GM11168 (cell line): ENCODE measurements at regions not wholly inside any gene's neighbourhood (a gene's known extent, or its start where the extent isn't known, plus 50 kb on each side); places are given as distances from the start of the nearest gene placed in this dataset.
"Not testable (repeated sequence)": the region's sequence is repeated elsewhere in the genome, so short reads cannot be mapped to it uniquely, and the experiment has no call there.

ENCODE experiments used
- in situ Hi-C: fragments of 300-500 bp; cut with MboI; formaldehyde crosslinking; loops from one replicate; pipeline ENCODE4 v1.12.0; 2022; ENCODE audit warnings: low sequenced_read_pairs; ENCODE audit not compliant: unreplicated experiment

DNA sequence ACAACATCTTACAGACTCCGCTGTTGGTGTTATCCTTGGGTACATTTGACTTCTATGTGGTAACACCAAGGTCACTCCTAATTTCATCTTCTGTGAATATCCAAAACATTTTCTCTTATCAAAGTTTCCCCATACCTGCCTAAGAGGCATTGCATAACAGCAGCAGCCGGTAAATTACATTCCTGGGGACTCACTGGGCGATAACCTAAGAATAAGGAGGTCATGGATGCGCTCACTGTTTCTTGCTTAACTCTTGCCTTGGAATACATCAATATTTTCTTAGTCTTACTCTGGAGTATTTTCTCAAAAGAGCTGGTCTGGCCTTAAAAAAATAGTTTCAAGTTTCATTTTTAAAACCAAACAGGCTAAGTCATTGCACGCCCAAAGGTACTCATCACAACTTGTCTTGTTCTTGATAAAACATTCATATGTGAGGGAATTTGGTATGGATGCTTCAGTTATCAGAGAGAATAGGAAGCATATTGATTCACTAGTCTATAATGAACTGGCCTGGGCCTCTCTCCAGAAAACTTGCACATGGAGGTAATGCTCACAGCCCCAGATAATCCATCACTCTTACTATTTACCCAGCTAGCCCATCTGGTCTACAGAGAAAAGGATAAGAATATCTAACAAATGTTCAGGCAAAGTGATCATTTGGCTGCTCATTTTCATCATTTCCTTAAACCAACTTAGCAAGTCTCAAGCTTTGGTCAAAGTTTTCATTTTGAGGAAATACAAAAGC, 235.0 kb upstream of the ERCC4 start:
- in situ Hi-C loops: no loop called here

DNA sequence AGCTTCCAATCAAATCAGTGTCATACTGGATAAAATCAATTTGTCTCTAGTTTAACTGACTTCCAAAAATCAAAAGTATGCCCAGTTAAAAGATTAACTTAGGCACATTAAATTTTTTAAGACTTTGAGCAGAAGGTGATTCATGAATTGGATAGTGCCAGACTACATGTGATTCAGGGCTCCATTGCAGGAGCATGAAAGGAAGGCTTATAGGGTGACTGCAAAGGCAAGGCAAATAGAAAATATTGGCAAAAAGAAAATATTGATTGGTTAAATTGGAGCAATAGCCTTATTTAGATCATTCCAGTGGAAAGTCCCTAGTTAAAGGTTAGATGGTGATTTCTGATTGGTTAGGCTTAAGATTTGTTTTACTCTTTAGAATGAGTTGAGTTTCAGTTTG, 223.9 kb upstream of the ERCC4 start:
- in situ Hi-C loops: no loop called here

DNA sequence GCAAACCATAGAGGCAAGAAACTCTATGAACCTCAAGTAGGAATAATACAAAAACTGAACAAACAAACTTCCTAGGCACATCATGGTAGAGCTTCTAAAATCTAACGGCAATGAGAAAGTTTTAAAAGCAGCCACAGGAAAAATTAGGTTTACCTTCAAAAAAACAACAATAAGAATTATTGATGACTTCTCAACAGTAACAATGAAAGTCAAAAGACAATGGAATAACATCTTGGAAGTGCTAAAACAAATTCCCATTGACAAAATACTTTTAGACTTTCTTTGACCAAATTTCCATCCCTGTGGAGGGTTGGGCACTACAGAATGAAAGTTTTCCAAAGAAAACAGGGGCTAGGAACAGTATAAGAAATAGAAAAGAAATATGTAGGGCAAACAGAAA, 222.9 kb upstream of the ERCC4 start:
- in situ Hi-C loops: no loop called here

DNA sequence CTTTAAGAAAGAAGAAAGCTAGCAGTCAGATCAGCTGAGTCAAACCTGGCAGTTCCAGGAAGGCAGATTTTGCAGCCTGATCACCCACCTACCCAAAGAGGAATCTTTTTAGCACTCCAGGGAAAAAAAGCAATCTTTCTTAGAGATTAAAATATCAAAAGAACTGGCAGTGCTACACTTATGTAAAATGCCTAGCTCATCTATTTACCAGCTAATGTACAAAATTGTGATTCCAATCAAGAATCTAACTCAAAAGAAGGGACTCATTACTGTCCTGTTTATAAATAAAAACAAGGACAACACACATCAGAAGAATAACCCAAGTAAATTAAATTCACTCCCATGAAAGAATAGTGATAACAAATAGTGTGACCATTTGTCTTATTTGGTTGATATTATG, 222.4 kb upstream of the ERCC4 start:
- in situ Hi-C loops: no loop called here

DNA sequence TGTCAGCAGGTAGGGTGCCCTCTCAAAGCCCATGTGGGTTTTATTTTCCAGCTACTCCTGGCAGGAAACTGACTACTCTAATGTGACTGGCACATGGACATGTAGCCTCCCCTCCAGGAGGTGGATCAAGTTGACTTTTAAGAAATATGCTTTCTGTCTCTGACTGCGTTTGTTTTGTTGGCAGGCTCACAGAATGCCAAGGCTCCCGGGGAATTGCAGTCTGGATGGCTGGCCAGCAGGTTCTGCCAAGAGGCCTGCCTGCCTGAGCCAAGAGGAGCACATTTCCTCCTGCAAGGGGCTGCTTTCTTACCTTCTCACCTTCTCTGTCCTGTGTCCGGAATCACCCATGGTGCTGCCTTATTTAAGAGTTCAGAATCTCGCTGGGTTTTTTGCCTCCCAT, 217.3 kb upstream of the ERCC4 start:
- in situ Hi-C loops: no loop called here

DNA sequence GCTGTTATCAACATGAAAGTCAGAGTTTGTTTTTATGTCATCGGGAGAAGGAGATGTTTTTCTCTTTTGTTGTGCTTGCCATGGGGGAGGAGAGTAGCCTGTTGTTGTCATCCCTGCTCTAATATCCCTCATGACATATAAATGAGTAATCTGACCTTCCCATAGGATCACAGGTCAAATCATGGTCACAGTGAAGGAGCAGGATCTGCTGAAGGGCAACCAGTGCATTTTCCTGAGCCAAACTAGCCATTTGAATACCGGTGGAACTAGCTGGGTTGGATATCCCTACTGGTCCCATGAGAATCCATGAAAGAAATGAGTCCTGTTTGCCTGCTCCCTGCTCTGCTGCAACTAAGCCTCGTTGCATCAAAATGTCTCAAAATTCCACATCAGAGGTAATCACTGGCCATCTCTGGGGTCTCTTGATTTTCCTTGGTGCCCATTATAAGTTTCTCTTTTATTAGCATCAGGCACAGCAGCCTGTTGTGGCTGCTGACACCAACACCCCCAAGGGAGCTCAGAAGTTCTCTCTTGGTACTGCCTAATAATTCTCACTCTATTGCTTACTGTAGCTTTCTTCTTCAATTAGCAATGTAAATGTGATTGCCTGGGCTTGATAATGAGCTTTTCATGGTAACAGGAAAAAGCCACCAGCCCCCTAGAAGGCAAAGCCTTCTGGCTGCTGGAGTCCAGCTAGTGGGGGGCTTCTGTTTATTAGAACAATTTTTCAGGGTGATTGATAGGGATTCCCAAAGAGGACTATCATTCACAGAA, 211.4 kb upstream of the ERCC4 start:
- in situ Hi-C loops: no loop called here

DNA sequence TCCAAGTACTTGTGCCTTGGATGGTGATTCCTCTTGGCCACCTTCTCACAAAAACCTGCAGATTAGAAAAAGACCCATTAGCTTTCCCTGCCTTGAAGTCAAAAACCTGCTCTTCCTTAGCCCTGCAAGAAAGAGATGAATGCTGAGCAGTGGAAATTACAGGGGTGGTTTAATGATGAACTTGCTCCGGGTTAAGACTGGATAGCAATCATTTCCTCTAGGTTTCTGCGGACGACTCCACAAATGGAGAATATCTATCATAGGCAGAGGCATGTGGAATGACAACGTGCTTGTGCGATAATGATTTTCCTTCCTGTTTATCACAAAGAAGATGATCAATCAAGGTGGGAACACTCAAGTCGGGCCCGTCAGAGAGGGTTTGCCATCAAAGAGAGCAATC, 201.2 kb upstream of the ERCC4 start:
- in situ Hi-C loops: no loop called here

DNA sequence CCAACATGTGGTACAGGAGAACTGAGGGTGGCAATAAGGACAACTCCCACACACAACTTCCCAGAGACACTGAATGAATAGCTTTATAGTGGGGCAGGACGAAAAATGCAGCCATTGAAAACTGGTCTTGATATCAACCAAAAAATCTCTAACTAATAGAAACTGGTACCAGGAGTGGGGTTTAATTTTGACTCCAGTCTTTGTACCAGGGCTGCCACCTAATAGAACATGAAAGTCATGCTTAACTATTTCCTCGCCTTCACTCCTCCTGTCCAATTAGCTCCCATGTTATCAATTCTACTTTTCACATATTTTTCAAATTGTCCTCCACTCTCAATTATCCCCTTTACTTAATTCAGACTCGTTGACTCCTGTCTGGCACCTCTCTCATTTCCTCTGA, 192.0 kb upstream of the ERCC4 start:
- in situ Hi-C loops: no loop called here

DNA sequence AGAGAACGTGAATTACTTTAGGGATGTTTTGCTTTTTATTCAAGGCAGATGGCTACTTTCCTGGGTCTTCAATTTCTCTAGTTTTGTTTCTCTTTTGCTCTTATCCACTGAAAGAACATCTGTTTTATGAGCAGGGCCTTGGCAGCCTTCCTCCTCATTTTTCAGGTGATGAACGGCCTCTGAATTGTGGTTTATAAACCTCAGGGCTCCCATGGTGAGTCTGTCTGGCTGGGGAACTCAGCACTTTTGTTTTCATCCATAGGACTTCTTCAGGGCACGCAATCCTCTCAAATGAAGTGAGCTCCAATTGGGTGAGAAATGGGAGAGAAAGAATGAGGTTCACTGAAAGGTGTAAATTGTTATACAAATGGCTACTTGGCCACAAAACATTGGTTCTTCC, 186.4 kb upstream of the ERCC4 start:
- in situ Hi-C loops: no loop called here

DNA sequence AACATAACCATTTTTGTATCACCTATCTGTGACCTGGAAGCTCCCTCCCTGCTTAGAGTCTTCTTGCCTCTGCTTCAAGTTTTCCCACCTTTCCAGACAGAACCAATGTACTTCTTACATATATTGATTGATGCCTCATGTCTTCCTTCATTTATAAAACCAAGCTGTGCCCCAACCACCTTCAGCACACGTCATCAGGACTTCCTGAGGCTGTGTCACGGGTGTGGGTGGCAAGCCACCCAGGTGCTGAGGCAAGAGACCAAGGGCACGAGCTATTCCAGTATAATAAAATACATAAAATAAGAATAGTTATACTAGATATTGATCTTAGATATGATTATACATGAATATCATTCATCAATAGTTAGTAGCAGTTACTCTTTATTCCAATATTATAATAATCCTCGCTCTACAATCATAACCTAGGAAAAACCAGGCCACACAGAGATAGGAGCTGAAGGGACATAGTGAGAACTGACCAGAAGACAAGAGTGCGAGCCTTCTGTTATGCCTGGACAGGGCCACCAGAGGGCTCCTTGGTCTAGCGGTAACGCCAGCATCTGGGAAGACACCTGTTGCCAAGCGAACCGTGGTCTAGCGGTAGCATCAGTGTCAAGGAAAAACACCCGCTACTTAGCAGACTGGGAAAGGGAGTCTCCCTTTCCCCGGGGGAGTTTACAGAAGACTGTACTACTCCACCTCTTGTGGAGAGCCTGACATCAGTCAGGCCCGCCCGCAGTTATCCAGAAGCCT, 180.2 kb upstream of the ERCC4 start:
- in situ Hi-C loops: not testable (repeated sequence)

DNA sequence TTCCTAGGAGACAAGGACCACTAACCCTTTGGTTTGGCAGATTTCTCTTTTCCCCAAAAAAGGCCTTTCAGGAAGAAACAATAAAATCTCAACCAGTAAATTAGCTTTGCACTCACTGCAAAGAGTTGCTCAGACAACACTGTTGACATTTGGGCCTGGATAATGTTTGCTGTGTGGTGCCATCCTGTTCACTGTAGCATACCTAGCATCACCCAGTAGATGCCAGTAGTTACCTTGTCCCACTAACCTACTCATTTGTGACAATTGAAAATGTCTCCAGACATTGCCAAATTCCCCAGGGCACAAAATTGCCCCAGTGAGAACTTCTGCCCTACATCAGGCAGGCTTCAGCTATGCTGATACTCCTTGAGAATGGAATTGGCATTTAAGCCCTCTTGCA, 177.0 kb upstream of the ERCC4 start:
- in situ Hi-C loops: no loop called here

DNA sequence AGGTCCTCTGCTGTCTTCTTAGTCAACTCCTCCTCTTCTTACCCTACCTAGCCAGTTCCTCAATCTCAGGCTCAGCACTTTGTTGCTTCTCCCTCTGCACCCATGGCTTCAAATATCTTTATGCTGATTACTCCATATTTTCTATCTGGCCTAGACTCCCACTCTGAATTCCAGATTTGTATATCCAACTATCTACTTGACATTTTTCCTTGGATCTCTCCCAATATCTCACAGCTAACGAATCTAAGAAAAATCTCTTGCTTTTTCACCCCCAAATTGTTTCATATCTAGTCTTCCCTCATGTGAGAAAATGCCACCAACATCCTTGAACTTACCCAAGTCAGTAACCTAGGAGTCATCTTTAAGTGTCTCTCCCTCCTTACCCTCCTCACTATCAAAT, 176.4 kb upstream of the ERCC4 start:
- in situ Hi-C loops: no loop called here

DNA sequence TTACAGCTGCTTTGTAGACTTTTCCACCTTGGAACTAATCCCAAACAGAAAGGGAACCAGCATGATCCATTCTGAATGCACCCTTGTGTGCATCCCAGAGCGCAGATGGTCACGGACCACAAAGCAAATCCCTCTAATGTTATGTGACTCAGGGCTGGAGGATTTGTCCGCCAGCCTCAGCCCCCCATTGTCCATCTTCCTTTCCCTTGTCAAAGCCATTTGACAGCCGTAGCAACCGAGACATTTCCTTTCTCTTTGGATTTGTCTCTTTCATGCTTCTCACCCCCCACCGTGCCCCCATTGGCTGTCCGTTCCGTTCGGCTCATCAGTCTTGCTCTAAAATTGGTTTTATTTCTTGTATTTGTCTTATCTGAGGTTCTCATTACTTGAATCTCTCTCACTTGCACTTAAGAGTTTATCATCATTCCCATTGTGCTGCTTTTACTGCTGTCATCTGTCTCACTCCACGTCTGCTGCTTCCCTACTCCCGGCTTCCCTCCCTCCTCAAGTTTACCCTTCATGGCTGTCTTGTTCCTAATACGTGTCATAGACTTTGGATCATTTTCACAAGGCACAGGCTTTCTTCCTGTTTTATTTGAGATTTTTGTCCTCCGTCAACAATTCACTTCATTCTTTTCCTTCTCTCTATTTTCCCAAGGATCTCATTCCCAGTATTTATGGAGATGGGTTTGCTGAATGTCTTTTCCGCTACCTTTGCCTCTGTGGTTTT, 163.4 kb upstream of the ERCC4 start:
- in situ Hi-C loops: no loop called here

DNA sequence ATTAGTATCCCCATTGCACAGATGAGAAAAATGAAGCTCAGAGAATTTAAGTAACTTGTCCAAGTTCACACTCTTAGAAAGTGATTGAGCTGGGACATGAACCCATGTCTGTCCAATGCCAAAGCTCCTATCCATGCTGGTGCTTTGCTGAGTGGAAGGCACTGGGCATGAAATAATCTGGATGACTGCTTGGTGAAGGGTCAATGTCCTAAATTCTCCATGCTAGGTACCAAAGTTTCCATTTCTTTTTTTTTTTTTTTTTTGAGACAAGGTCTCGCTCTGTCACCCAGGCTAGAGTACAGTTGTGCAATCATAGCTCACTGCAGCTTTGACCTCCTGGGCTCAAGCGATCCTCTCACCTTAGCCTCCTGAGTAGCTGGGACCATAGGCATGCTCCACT, 153.6 kb upstream of the ERCC4 start:
- in situ Hi-C loops: no loop called here

DNA sequence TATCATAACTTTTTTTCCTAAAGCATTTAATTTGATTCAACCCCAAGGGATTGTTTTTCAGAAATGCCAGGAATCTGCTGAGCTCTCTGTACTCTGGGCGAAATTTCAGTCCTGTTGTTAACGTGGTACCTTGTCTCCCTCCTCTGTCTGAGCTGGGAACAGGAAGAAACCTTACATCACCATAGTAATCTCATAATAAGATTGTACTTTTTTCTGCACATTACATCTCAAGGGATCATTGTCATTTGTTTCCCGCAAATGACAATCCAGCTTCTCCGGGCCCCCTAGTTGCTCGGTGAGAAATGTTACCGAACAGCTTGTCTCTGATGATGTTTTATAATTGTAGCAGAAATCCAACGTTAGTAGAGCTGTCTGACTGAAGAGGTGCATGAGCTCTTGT, 152.7 kb upstream of the ERCC4 start:
- in situ Hi-C loops: no loop called here

DNA sequence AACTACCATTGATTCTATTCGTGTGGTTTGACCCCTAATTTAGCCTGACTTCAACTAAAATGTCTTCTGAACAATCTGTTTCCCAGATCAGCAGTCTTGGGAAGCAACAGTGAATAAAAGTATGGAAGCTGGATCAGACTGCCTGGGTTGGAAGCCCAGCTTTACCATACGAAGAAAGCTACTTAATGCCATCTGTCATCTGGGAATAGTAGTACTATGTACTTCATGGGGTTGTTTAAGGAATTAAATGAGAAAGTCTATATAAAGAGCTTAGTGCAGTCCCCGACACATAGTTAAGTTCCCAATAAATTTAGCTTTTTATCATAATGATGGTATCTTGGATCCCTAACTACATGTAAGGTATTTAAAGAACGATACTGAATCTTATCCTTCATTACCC, 151.5 kb upstream of the ERCC4 start:
- in situ Hi-C loops: no loop called here

DNA sequence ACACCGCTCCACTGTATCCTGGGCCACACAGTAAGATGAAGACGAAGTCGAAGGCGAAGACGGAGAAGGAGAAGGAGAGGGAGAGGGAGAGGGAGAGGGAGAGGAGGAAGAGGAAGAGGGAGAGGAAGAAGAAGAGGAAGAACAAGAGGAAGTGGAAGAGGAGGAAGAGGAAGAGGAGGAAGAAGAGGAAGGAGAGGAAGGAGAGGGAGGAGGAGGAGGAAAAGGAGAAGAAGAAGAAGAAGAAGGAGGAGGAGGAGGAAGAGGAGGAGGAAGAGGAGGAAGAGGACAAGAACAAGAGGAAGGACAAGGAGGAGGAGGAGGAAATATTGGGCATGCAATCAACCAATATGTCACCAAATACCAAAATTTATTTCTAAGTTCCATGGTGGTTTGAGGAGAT, 149.5 kb upstream of the ERCC4 start:
- in situ Hi-C loops: no loop called here

DNA sequence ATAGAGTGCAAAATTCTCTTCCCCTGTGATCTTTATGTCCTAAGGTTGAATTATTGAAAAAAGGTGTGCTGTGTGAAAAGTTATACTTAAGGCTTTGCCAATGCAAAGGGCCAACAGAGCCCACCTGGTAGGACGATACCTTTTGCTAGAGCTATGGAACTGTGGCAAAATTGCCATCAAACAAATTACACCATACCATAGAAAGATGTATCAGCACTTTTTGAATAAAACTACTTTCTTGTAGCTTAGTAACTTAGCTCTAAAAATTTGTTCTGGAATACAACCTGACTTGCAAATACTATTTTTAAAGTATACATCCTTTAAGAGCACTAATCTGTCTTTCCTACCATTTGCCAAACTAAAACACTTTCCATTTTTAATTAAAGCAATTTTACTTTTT, 147.2 kb upstream of the ERCC4 start:
- in situ Hi-C loops: no loop called here

DNA sequence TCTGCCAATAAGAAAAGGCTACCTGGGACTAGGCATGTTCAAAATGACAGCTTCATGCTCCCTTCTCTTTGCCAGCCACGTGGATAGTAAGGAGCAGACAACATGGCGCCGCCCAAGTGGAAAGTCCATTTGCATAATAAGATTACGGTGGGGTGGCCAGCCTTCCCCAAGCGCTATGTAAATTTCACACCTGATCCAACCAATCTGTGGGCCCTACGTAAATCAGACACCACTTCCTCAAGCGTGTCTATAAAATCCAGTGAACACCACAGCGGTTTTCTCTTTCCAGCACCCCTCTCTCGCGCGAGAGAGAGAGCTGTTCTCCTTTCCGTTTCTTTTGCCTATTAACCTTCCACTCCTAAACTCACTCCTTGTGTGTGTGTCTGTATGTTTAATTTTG, 140.3 kb upstream of the ERCC4 start:
- in situ Hi-C loops: no loop called here

DNA sequence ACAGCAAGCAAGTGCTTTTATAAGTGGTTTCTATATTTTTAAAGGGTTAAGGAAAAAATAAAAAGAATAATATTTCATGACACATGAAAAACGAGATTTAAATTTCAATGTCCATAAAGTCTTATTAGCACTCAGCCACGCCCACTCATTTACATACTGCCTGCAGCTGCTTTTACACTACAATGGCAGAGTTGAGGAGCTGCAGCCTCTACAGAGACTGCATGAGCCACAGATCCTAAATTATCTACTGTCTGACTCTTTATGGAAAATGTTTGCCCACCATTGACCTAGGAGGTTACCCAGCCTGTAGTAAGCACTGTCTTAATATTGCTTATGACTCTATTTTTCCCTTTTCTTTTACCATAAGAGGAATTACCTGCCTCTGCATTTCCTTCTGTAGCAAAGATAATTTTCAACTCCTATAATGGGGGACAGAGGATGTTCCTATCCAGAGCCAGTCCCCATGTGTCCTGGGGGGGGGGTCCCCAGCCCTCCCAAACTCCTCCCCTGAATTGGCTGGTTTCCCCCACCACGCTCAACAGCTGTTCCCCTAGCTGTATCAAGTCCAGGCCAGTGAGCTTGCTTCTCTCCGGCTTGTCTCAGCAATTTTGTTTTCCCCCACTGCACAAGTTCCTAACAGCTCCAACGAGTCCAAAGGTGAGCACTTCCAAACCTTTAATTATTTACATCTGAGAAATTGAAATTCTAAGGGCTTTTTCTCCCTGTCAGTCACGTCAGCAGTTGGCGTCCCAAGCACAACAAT, 139.4 kb upstream of the ERCC4 start:
- in situ Hi-C loops: no loop called here
